A673 (cell line): ENCODE measurements at regions not wholly inside any gene's neighbourhood (a gene's known extent, or its start where the extent isn't known, plus 50 kb on each side); places are given as distances from the start of the nearest gene placed in this dataset.

Experiments
- CTCF ChIP-seq: fragments of 300-800, 200-600 bp; sonication (generic); conservative IDR thresholded peaks from 2 replicates; pipeline ENCODE4 v1.5.1; 2017; ENCODE audit warnings: low read depth, mild to moderate bottlenecking, antibody characterized with exemption, low read length, moderate library complexity, mixed read lengths
- EZH2 ChIP-seq: fragments of 200-600 bp; sonication (generic); IDR thresholded peaks from 2 replicates; pipeline ENCODE4 v1.6.1; 2017; ENCODE audit warnings: borderline replicate concordance, low read depth, mild to moderate bottlenecking, mixed read lengths, antibody characterized with exemption, low read length; ENCODE audit not compliant: poor library complexity, severe bottlenecking

GRCh38 chr16:64782484-64782883 is 339.4 kb downstream of the CDH11 start:
- TF ChIP-seq CTCF (no peak), EZH2 (no peak)
